Activated T-helper 2 cell treated with anti-CD3 and anti-CD28 coated beads, Interferon-gamma antibody, Interleukin-2, Interleukin-4, amounts not matched to agents 10 μg/mL and 5 μg/mL and 100 μg/mL, durations not matched to agents 14 hours and 24 hours and 36 hours (primary cell): ENCODE measurements at regions not wholly inside any gene's neighbourhood (a gene's known extent, or its start where the extent isn't known, plus 50 kb on each side); places are given as distances from the start of the nearest gene placed in this dataset.

Source experiments
- DNase-seq: peaks from one replicate; pipeline ENCODE4 v3.0.0; 2021; ENCODE audit warnings: low spot score
- H3K27ac Mint-ChIP-seq: one replicate; pipeline ENCODE4 v1.8.0; 2021; ENCODE audit warnings: mixed read lengths
- H3K27me3 Mint-ChIP-seq: one replicate; pipeline ENCODE4 v1.8.0; 2021; ENCODE audit warnings: low read depth, mixed read lengths
- H3K36me3 Mint-ChIP-seq: one replicate; pipeline ENCODE4 v1.8.0; 2021; ENCODE audit warnings: low read depth, mixed read lengths
- H3K4me1 Mint-ChIP-seq: one replicate; pipeline ENCODE4 v1.8.0; 2021; ENCODE audit warnings: low read depth, mixed read lengths
- H3K4me3 Mint-ChIP-seq: one replicate; pipeline ENCODE4 v1.8.0; 2021; ENCODE audit warnings: low read depth, mild to moderate bottlenecking, moderate library complexity, mixed read lengths
- H3K9me3 Mint-ChIP-seq: one replicate; pipeline ENCODE4 v1.8.0; 2021; ENCODE audit warnings: mixed read lengths
- intact Hi-C: fragments of 100-400 bp; cut with micrococcal nuclease; formaldehyde crosslinking; loops from one replicate; pipeline ENCODE4 v1.15.1; 2023

DNA sequence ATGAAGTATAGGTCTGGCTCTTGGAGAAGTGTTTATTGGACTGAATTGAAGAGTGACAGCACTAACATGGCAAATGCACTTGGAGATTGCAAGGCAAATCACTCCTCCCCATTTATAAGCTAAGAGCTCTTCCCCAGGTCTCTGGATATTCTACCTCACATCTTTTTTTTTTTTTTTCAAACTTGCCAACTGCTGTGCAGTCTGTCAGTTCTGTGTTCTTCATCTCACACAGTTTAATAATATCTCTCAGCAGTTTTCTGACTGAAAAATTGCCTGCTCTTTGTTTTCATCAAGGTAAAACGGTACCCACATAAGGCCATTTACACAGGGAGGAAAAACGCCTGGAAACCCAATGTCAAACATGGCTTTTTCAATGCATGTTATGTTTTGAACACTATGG is 186.1 kb upstream of the B3GALT2 start:
- no peak for DNase-seq
- H3K9me3 Mint-ChIP-seq, result no peaks in the 10 kb centered on the region
- no peak overlapping the region for H3K27ac Mint-ChIP-seq
- H3K36me3 Mint-ChIP-seq, result no peaks in the 10 kb centered on the region
- intact Hi-C loops, result no loop called here
- peaks cover 3% of the 10 kb centered on the region for H3K27me3 Mint-ChIP-seq
- H3K4me3 Mint-ChIP-seq, result no peak overlapping the region
- peaks cover 4% of the 10 kb centered on the region for H3K4me1 Mint-ChIP-seq

DNA sequence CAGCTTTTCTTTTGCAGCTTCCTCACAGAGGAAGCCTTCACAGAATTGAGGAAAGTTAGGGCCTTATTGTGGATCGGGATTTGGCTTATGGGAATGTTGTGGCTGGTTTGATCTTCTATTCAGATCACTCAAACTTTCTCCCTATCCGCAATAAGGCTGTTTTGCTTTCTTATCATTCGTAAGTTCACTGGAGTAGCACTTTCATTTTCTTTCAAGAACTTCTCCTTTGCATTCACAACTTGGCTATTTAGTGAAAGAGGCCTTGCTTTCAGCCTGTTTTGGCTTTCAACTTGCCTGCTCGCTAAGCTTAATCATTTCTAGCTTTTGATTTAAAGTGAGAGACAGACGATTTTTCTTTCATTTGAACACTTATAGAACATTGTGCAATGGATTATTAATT is 181.9 kb upstream of the B3GALT2 start:
- intact Hi-C loops, result no loop called here
- peak overlapping the region; percentile 32 for H3K4me3 Mint-ChIP-seq
- no peak overlapping the region for H3K27ac Mint-ChIP-seq
- peaks cover 6% of the 10 kb centered on the region for H3K27me3 Mint-ChIP-seq
- H3K36me3 Mint-ChIP-seq, result no peaks in the 10 kb centered on the region
- DNase-seq, result no peak
- peaks cover 4% of the 10 kb centered on the region for H3K4me1 Mint-ChIP-seq
- H3K9me3 Mint-ChIP-seq, result no peaks in the 10 kb centered on the region

- intact Hi-C loops, result no loop called here
- Mint-ChIP-seq H3K9me3 (no peaks in the 10 kb centered on the region), H3K27ac (no peak overlapping the region), H3K36me3 (no peaks in the 10 kb centered on the region), H3K4me3 (no peak overlapping the region), H3K4me1 (peaks cover 4% of the 10 kb centered on the region), H3K27me3 (peaks cover 6% of the 10 kb centered on the region)
- DNase-seq, result no peak
These were observed 181.4 kb upstream of the B3GALT2 start for GRCh38 chr1:193367863-193368262.

DNA sequence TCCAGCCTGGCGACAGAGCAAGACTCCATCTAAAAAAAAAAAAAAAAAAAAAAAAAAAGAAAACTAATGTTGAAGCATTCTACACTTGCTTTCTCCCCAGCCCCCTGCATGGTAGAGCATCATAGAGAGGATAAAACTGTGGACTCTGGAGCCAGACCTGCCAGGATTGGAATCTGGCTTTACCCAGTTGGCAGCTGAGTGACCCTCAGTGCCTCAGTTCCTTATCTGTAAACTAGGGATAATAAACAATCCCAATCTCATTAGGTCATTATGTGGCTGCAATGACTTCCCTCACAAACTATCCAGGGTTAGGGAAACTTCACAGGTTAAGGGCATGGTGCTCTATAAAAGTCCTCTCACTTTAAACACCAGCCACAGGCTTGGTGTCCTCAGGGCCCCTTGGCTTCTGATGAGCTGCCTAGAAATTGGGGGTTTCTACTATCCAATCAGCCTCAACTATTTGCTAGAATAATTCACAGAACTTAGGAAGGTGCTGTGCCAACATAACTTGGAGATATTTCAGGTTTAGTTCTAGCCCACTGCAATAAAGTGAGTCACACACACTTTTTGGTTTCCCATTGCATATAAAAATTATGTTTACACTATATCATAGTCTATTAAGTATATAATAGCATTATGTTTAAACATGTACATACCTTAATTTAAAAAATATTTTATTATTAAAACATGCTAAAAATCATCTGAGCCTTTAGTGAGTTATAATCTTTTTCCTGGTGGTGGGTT is 180.5 kb upstream of the B3GALT2 start:
- no peak overlapping the region for H3K27ac Mint-ChIP-seq
- H3K27me3 Mint-ChIP-seq, result peaks cover 5% of the 10 kb centered on the region
- H3K4me1 Mint-ChIP-seq, result peaks cover 4% of the 10 kb centered on the region
- no peaks in the 10 kb centered on the region for H3K36me3 Mint-ChIP-seq
- no peaks in the 10 kb centered on the region for H3K9me3 Mint-ChIP-seq
- intact Hi-C loops, result no loop called here
- H3K4me3 Mint-ChIP-seq, result no peak overlapping the region
- DNase-seq, result no peak

DNA sequence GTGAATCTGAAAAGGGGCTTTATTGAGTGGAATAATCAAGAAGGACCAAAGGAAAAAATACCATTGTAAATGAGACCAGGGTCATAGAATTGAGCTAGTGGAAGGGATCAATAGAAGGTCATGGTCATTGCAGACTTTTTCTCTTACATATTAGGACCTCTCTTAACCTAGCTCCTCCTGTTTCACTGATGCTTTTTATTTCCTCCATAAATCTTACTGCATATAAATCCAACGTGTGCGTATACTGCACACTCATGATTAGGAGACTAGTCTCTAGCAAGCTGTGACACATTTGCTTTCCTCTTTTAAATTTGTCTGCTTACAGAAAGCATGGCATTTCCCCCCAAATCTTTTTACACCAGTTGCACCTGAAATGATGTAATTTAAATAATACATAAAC is 179.6 kb upstream of the B3GALT2 start:
- no peaks in the 10 kb centered on the region for H3K9me3 Mint-ChIP-seq
- no peak overlapping the region for H3K4me3 Mint-ChIP-seq
- H3K36me3 Mint-ChIP-seq, result no peaks in the 10 kb centered on the region
- intact Hi-C loops, result no loop called here
- peaks cover 3% of the 10 kb centered on the region for H3K27me3 Mint-ChIP-seq
- H3K4me1 Mint-ChIP-seq, result peaks cover 4% of the 10 kb centered on the region
- no peak for DNase-seq
- H3K27ac Mint-ChIP-seq, result no peak overlapping the region

- Mint-ChIP-seq H3K27ac (no peak overlapping the region), H3K9me3 (no peaks in the 10 kb centered on the region), H3K27me3 (peaks cover 6% of the 10 kb centered on the region), H3K4me1 (no peaks in the 10 kb centered on the region), H3K36me3 (no peaks in the 10 kb centered on the region), H3K4me3 (no peak overlapping the region)
- DNase-seq, result no peak
- intact Hi-C loops, result no loop called here
These were observed 173.2 kb upstream of the B3GALT2 start for GRCh38 chr1:193359631-193360030.

GRCh38 chr1:193358419-193358818 is 172.0 kb upstream of the B3GALT2 start:
- no peak for DNase-seq
- no peaks in the 10 kb centered on the region for H3K4me1 Mint-ChIP-seq
- intact Hi-C loops, result no loop called here
- H3K9me3 Mint-ChIP-seq, result no peaks in the 10 kb centered on the region
- no peak overlapping the region for H3K4me3 Mint-ChIP-seq
- H3K27ac Mint-ChIP-seq, result no peak overlapping the region
- peaks cover 4% of the 10 kb centered on the region for H3K27me3 Mint-ChIP-seq
- no peaks in the 10 kb centered on the region for H3K36me3 Mint-ChIP-seq

GRCh38 chr1:193356249-193356648 is 169.8 kb upstream of the B3GALT2 start:
- DNase-seq, result no peak
- H3K4me3 Mint-ChIP-seq, result no peak overlapping the region
- no peak overlapping the region for H3K27ac Mint-ChIP-seq
- no peaks in the 10 kb centered on the region for H3K4me1 Mint-ChIP-seq
- no peaks in the 10 kb centered on the region for H3K9me3 Mint-ChIP-seq
- intact Hi-C loops, result no loop called here
- peaks cover 4% of the 10 kb centered on the region for H3K27me3 Mint-ChIP-seq
- no peaks in the 10 kb centered on the region for H3K36me3 Mint-ChIP-seq

DNA sequence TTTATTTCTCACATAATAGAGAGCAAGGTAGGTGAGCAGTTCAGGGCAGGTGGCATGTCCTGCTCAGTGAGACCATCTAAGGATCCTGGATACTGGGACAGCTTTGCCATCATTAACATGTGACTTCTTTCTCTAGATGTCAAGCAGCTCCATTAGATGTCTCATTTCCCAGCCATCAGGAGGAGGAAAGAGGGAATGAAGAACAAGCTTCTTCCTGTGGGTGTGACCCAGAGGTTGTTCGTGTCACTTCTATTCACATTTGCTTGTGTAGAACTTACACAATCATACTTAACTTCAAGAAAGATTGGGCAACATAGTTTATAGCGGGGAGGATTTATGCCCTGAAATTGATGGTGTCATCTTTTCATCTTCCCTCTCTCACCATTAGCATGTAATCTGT is 169.2 kb upstream of the B3GALT2 start:
- Mint-ChIP-seq H3K27ac (no peak overlapping the region), H3K36me3 (no peaks in the 10 kb centered on the region), H3K4me3 (no peak overlapping the region), H3K4me1 (no peaks in the 10 kb centered on the region), H3K27me3 (peaks cover 2% of the 10 kb centered on the region), H3K9me3 (no peaks in the 10 kb centered on the region)
- intact Hi-C loops, result no loop called here
- DNase-seq, result no peak

- H3K9me3 Mint-ChIP-seq, result no peaks in the 10 kb centered on the region
- no peaks in the 10 kb centered on the region for H3K27me3 Mint-ChIP-seq
- intact Hi-C loops, result no loop called here
- no peak overlapping the region for H3K27ac Mint-ChIP-seq
- H3K4me1 Mint-ChIP-seq, result no peaks in the 10 kb centered on the region
- DNase-seq, result no peak
- no peaks in the 10 kb centered on the region for H3K36me3 Mint-ChIP-seq
- H3K4me3 Mint-ChIP-seq, result no peak overlapping the region
These were observed 168.8 kb upstream of the B3GALT2 start for GRCh38 chr1:193355178-193355577.

DNA sequence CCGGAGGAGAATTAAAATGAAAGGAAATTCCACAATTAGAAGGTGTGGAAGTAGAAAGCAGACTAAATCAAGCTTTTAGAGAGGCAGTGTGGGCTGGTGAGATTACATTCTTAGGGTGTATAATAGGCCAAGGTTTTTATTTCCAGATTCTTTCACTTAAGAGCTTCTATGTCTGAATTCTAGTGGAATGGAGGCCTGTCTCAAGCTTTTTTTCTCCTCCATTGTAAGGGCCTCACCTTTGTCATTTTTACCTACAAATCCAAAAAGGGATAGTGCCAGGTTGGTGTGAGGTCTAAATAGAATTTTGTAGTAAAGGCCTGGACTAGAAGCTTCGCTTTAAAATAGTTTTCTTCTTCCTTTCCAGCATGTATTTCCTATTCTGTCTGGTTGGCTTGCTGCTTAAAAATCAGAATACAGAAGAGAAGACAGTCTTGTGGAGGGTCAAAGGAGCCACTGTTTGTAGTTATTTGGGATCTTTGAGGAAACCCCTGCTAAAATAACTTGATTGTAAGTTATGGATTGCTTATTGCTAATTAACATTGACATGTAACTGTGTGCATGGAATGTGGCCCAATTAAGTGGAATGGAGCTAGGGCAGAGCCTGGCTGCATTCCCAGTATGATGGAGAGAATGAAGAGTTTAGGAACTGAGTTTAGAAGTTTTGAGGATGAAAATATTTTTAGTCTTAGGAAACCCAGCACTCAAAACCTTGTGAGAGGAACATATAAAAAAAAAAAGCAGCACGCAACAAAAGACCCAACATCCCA is 162.5 kb upstream of the B3GALT2 start:
- no peak for DNase-seq
- Mint-ChIP-seq H3K4me3 (no peak overlapping the region), H3K27me3 (no peaks in the 10 kb centered on the region), H3K27ac (no peak overlapping the region), H3K4me1 (no peaks in the 10 kb centered on the region), H3K9me3 (no peaks in the 10 kb centered on the region), H3K36me3 (no peaks in the 10 kb centered on the region)
- intact Hi-C loops, result no loop called here

GRCh38 chr1:193348091-193348768 is 161.8 kb upstream of the B3GALT2 start:
- Mint-ChIP-seq H3K27ac (no peak overlapping the region), H3K4me3 (no peak overlapping the region), H3K27me3 (no peaks in the 10 kb centered on the region), H3K9me3 (no peaks in the 10 kb centered on the region), H3K36me3 (no peaks in the 10 kb centered on the region), H3K4me1 (no peaks in the 10 kb centered on the region)
- intact Hi-C loops, result no loop called here
- no peak for DNase-seq

GRCh38 chr1:193346085-193346484 is 159.7 kb upstream of the B3GALT2 start:
- no peak for DNase-seq
- intact Hi-C loops, result no loop called here
- no peaks in the 10 kb centered on the region for H3K36me3 Mint-ChIP-seq

More at GRCh38 chr1:193346085-193346484, 159.7 kb upstream of the B3GALT2 start:
- Mint-ChIP-seq H3K27me3 (no peaks in the 10 kb centered on the region), H3K9me3 (no peaks in the 10 kb centered on the region), H3K4me1 (no peaks in the 10 kb centered on the region), H3K27ac (no peak overlapping the region), H3K4me3 (no peak overlapping the region)
